T-cell (primary cell): ENCODE measurements at regions not wholly inside any gene's neighbourhood (a gene's known extent, or its start where the extent isn't known, plus 50 kb on each side); places are given as distances from the start of the nearest gene placed in this dataset.
"Not testable (repeated sequence)": the region's sequence is repeated elsewhere in the genome, so short reads cannot be mapped to it uniquely, and the experiment has no call there.

Source experiments
- ATAC-seq, 4 experiments: fragments of 200-7000 bp in 3 of 4; fragments of 150-1000 bp in 1 of 4; cut with Tn5 transposase; replicated peaks in 1 of 4; 1 replicate in 3 of 4; 2 replicates in 1 of 4; pipeline ENCODE4 v1.10.0; 2021; ENCODE audit warnings: moderate library complexity in 3 of 4, mild to moderate bottlenecking in 2 of 4, moderate number of reproducible peaks in 1 of 4
- CTCF ChIA-PET, 2 donors: fragments of 300-600 bp; sonication (Branson Sonifier 250); formaldehyde crosslinking; loops; one replicate each; lab custom pipeline; 2022; ENCODE audit warnings: antibody characterized with exemption in 2 of 2; lab: Charles Lee
- POLR2A ChIA-PET, 2 donors: fragments of 300-600 bp; sonication (Branson Sonifier 250); formaldehyde crosslinking; loops; one replicate each; lab custom pipeline; 2022; ENCODE audit warnings: antibody characterized with exemption in 2 of 2; lab: Charles Lee
- DNase-seq, 35 experiments: peaks; one replicate each; pipeline versions ENCODE4 v3.0.0 to v3.0.0-alpha.2; 2013 to 2023
- H3K27ac ChIP-seq: one replicate; pipeline ENCODE4 v1.5.1; 2013; ENCODE audit warnings: low read length
- H3K27me3 ChIP-seq, 2 experiments: replicated peaks in 1 of 2; 1 replicate in 1 of 2; 2 replicates in 1 of 2; pipeline versions ENCODE4 v1.6.1 to v1.7.0; 2013; ENCODE audit warnings: low read length in 1 of 2, mixed read lengths in 1 of 2; ENCODE audit not compliant: control insufficient read depth in 2 of 2, insufficient read depth in 2 of 2; ENCODE audit errors: extremely low read depth in 1 of 2
- H3K36me3 ChIP-seq, 2 donors: 1 replicate in 1 of 2; 2 replicates in 1 of 2; pipeline versions ENCODE4 v1.6.1 to v1.7.0; 2013; ENCODE audit warnings: low read length in 1 of 2; ENCODE audit not compliant: control insufficient read depth in 2 of 2, insufficient read depth in 1 of 2; ENCODE audit errors: extremely low read depth in 1 of 2
- H3K4me1 ChIP-seq, 2 experiments: 1 replicate in 1 of 2; 2 replicates in 1 of 2; pipeline versions ENCODE4 v1.6.1 to v1.7.0; 2013; ENCODE audit warnings: low read length in 2 of 2, mixed read lengths in 1 of 2; ENCODE audit not compliant: insufficient read depth in 2 of 2, control insufficient read depth in 1 of 2; ENCODE audit errors: extremely low read depth in 1 of 2
- H3K4me3 ChIP-seq, 2 donors: 1 replicate in 1 of 2; 2 replicates in 1 of 2; pipeline versions ENCODE4 v1.5.1 to v1.7.0; 2013; ENCODE audit warnings: mild to moderate bottlenecking in 2 of 2, low read length in 1 of 2, moderate library complexity in 1 of 2; ENCODE audit not compliant: control insufficient read depth in 1 of 2; ENCODE audit errors: extremely low read depth in 1 of 2
- H3K9me3 ChIP-seq: 2 replicates; pipeline ENCODE4 v1.7.0; 2013
- H3K27ac Mint-ChIP-seq, 2 donors: one replicate each; pipeline ENCODE4 v1.8.0; 2020 to 2021; ENCODE audit warnings: mild to moderate bottlenecking in 2 of 2, mixed read lengths in 2 of 2
- H3K27me3 Mint-ChIP-seq, 2 donors: one replicate each; pipeline ENCODE4 v1.8.0; 2021 to 2022; ENCODE audit warnings: mixed read lengths in 2 of 2
- H3K36me3 Mint-ChIP-seq: one replicate; pipeline ENCODE4 v1.8.0; 2021; ENCODE audit warnings: mixed read lengths
- H3K4me1 Mint-ChIP-seq, 3 donors: one replicate each; pipeline ENCODE4 v1.8.0; 2020 to 2022; ENCODE audit warnings: mixed read lengths in 3 of 3, mild to moderate bottlenecking in 1 of 3
- H3K4me3 Mint-ChIP-seq, 3 donors: one replicate each; pipeline ENCODE4 v1.8.0; 2020 to 2022; ENCODE audit warnings: mild to moderate bottlenecking in 3 of 3, mixed read lengths in 3 of 3, moderate library complexity in 3 of 3
- H3K9me3 Mint-ChIP-seq, 3 donors: one replicate each; pipeline ENCODE4 v1.8.0; 2020 to 2022; ENCODE audit warnings: mixed read lengths in 3 of 3
- WGBS: methylation state at CpG from one replicate; pipeline ENCODE4 v1.1.5; 2013; ENCODE audit warnings: missing lambda C conversion rate; ENCODE audit not compliant: insufficient coverage; 5-methylcytosine and 5-hydroxymethylcytosine counted together

GRCh38 chrX:44741458-44741857 lies 102.4 kb upstream of the DUSP21 start:
- H3K4me1 ChIP-seq, H3K9me3 Mint-ChIP-seq, H3K36me3 Mint-ChIP-seq, H3K36me3 ChIP-seq, CTCF ChIA-PET, H3K9me3 ChIP-seq, H3K4me1 Mint-ChIP-seq, H3K27ac Mint-ChIP-seq, H3K4me3 Mint-ChIP-seq, DNase-seq, H3K27me3 ChIP-seq, H3K27ac ChIP-seq, POLR2A ChIA-PET, H3K4me3 ChIP-seq, ATAC-seq: not testable (repeated sequence)
- WGBS, result 85% methylated on average over 4 of the region's 6 CpGs
- H3K27me3 Mint-ChIP-seq, result peaks cover 1 to 18% of the 10 kb centered on the region in 2 donors

DNA sequence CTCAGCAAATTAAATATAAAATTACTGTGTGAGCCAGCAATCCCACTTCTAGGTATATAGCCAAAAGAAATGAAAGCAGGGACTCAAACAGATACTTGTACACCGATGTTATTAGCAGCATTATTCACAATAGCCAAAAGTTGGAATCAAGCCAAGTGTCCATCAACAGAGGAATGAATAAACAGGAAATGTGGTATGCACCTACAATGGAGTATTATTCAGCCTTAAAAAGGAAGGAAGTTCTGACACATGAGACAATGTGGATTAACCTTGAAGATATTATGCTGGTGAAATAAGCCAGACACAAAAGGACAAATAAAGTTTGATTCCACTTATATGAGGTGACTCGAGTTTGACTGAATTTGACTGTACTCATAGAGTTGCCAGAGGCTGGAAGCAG lies 108.3 kb upstream of the DUSP21 start:
- no peaks in the 10 kb centered on the region for H3K36me3 ChIP-seq
- no peak for ATAC-seq
- no peaks in the 10 kb centered on the region for H3K27me3 ChIP-seq
- no peak for DNase-seq
- ChIA-PET POLR2A (no interaction called here), CTCF (no interaction called here)
- H3K4me3 ChIP-seq, result no peak overlapping the region
- Mint-ChIP-seq H3K4me3 (no peak overlapping the region), H3K36me3 (no peaks in the 10 kb centered on the region), H3K4me1 (no peaks in the 10 kb centered on the region), H3K9me3 (peaks cover 0 to 3% (median 0%) of the 10 kb centered on the region in 3 donors), H3K27ac (no peak overlapping the region), H3K27me3 (peaks cover 0 to 11% of the 10 kb centered on the region in 2 donors)
- no peaks in the 10 kb centered on the region for H3K4me1 ChIP-seq
- no peaks in the 10 kb centered on the region for H3K9me3 ChIP-seq
- no peak overlapping the region for H3K27ac ChIP-seq
- no CpG with 5 or more reads among the region's 2 CpGs for WGBS

- Histone ChIP-seq H3K27me3 (no peaks in the 10 kb centered on the region), H3K27ac (no peak overlapping the region), H3K36me3 (no peaks in the 10 kb centered on the region), H3K9me3 (no peaks in the 10 kb centered on the region), H3K4me3 (no peak overlapping the region), H3K4me1 (no peaks in the 10 kb centered on the region)
- Mint-ChIP-seq H3K4me1 (no peaks in the 10 kb centered on the region), H3K27me3 (peaks cover 0 to 4% of the 10 kb centered on the region in 2 donors), H3K27ac (no peak overlapping the region), H3K36me3 (no peaks in the 10 kb centered on the region), H3K4me3 (no peak overlapping the region), H3K9me3 (peaks cover 0 to 3% (median 0%) of the 10 kb centered on the region in 3 donors)
- ATAC-seq (no peak), DNase-seq (no peak)
- CTCF ChIA-PET, result no interaction called here
- POLR2A ChIA-PET, result no interaction called here
Measured at GRCh38 chrX:44733931-44734330, 109.9 kb upstream of the DUSP21 start.

DNA sequence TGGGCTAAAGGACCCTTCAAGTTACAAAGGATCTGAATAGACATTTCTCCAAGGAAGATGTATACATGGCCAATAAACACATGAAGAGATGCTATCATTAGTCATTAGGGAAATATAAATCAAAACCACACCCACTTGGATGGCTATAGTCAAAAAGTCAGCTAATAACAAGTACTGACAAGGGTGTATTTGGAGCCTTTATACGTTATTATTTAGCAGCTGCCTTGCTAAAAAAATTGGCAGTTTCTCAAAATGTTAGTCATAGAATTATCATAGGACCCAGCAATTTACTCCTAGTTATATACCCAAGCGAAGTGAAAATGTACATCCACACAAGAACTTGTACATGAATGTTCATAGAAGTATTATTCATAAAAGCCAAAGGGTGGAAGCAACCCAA lies 112.7 kb upstream of the DUSP21 start:
- ChIA-PET CTCF (no interaction called here), POLR2A (no interaction called here)
- no peak overlapping the region for H3K4me3 ChIP-seq
- Mint-ChIP-seq H3K27ac (no peak overlapping the region), H3K4me1 (no peaks in the 10 kb centered on the region), H3K36me3 (no peaks in the 10 kb centered on the region), H3K27me3 (peaks cover 0 to 7% of the 10 kb centered on the region in 2 donors), H3K4me3 (no peak overlapping the region), H3K9me3 (peaks cover 0 to 3% (median 0%) of the 10 kb centered on the region in 3 donors)
- H3K36me3 ChIP-seq, result no peaks in the 10 kb centered on the region
- no peaks in the 10 kb centered on the region for H3K4me1 ChIP-seq
- no peak for DNase-seq
- no peaks in the 10 kb centered on the region for H3K27me3 ChIP-seq
- H3K27ac ChIP-seq, result no peak overlapping the region
- WGBS, result no CpG with 5 or more reads among the region's 2 CpGs
- no peaks in the 10 kb centered on the region for H3K9me3 ChIP-seq
- ATAC-seq, result no peak

DNA sequence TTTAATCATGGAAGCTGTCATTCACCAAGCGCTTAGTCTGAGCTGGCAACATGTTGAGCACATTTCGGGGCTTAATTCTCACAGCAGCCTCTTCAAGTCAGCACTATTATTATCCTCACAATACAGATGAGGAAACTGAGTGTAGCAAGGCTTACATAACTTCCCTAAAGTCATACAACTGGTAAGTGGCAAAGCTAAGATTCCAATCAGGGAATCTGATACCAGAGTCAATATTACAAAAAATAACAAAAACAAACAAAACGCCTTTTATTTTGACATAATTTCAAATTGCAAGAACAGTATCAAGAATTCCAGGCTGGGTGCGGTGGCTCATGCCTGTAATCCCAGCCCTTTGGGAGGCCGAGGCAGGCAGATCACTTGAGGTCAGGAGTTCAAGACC lies 120.4 kb upstream of the DUSP21 start:
- H3K4me1 Mint-ChIP-seq, result no peaks in the 10 kb centered on the region
- Histone ChIP-seq H3K27ac (no peak overlapping the region), H3K36me3 (no peaks in the 10 kb centered on the region), H3K4me1 (no peaks in the 10 kb centered on the region), H3K4me3 (no peak overlapping the region), H3K9me3 (no peaks in the 10 kb centered on the region), H3K27me3 (no peaks in the 10 kb centered on the region)
- no peak overlapping the region for H3K4me3 Mint-ChIP-seq
- no peak overlapping the region for H3K27ac Mint-ChIP-seq
- DNase-seq, result no peak
- CTCF ChIA-PET, result no interaction called here
- ATAC-seq, result no peak
- H3K9me3 Mint-ChIP-seq, result no peaks in the 10 kb centered on the region
- H3K36me3 Mint-ChIP-seq, result no peaks in the 10 kb centered on the region
- WGBS, result 90% methylated on average over 2 of the region's 5 CpGs
- POLR2A ChIA-PET, result no interaction called here
- peaks cover 0 to 16% of the 10 kb centered on the region in 2 donors for H3K27me3 Mint-ChIP-seq

DNA sequence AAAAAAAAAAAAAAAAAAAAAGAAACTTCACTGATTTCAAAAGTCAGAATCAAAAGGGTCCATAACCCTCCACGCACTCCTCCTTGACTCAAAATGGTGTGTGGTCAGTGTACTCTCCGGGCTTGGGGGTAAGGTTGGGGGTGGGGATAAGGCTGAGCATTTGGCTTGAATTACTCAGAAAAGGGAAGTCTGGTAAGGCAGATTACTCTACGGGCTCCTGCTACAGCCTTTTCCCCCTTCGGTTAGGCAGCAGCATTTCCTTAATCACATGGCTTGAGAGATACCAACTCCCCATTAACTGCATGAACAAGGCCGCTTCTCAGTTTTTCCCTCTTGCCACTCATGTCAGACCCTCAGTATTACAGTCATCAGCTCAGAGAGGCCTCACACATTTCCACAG lies 135.4 kb upstream of the DUSP21 start:
- Mint-ChIP-seq H3K27me3 (no peaks in the 10 kb centered on the region), H3K27ac (no peak overlapping the region), H3K4me3 (no peak overlapping the region), H3K36me3 (no peaks in the 10 kb centered on the region), H3K4me1 (no peaks in the 10 kb centered on the region), H3K9me3 (no peaks in the 10 kb centered on the region)
- Histone ChIP-seq H3K36me3 (no peaks in the 10 kb centered on the region), H3K4me3 (no peak overlapping the region), H3K27ac (no peak overlapping the region), H3K27me3 (no peaks in the 10 kb centered on the region), H3K9me3 (no peaks in the 10 kb centered on the region), H3K4me1 (no peaks in the 10 kb centered on the region)
- 60% methylated on average over 1 of the region's 5 CpGs for WGBS
- CTCF ChIA-PET, result no interaction called here
- DNase-seq (no peak), ATAC-seq (no peak)
- POLR2A ChIA-PET, result no interaction called here

DNA sequence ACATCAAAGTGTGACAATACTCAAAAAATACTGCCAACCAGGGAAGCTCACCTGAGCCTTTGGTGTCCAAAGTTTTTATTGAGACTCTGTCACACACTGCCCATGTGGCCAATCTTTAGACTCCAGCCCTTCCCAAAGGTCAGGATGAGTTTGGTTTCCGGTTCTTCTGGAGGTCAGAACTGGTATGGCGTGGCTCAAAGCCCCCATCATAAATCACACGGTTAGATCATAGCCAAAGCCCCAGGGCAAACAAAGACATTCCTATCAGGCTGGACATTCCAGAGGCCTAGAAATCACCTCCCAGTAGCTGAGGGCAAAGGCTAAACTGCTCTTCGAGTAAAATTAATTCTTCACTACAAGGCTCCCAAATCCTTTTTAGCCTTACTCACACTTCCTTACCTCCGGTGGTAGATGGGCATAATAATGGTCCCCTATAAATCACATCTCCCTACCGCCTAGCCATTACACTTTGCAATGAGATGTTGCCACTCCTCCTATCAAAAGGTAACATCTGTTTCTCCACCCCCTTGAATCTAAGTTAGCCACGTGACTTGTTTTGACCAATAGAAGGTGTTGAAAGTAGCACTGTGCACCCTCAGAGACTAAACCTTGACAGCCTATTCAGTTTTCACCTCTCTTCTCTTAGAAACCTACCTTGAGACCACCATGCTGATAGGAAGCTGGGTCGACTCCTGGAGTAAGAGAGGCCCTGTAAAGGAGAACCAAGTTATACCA lies 137.8 kb upstream of the DUSP21 start:
- Mint-ChIP-seq H3K9me3 (no peaks in the 10 kb centered on the region), H3K36me3 (no peaks in the 10 kb centered on the region)
- POLR2A ChIA-PET, result interaction anchor here in 1 of 2 donors (0.6 kb wide), 1 partner anchor 55 kb away, joined by 3 read pairs; no protein-coding TSS in a partner anchor

More for the DNA sequence above, 137.8 kb upstream of the DUSP21 start:
- Histone ChIP-seq H3K36me3 (no peaks in the 10 kb centered on the region), H3K4me1 (no peaks in the 10 kb centered on the region), H3K27ac (no peak overlapping the region), H3K4me3 (no peak overlapping the region), H3K27me3 (no peaks in the 10 kb centered on the region), H3K9me3 (no peaks in the 10 kb centered on the region)
- Mint-ChIP-seq H3K27ac (no peak overlapping the region), H3K4me3 (no peak overlapping the region), H3K27me3 (peaks cover 0 to 3% of the 10 kb centered on the region in 2 donors), H3K4me1 (no peaks in the 10 kb centered on the region)
- ATAC-seq, result no peak
- no peak for DNase-seq
- CTCF ChIA-PET, result no interaction called here
- no CpG with 5 or more reads among the region's 8 CpGs for WGBS
